Neural cell (in vitro differentiated cells): ENCODE measurements at regions not wholly inside any gene's neighbourhood (a gene's known extent, or its start where the extent isn't known, plus 50 kb on each side); places are given as distances from the start of the nearest gene placed in this dataset.

Source experiments
- H2AFZ ChIP-seq: fragments of 200-600, 300-800 bp; sonication (generic), shearing (Covaris generic); 2 replicates; pipeline ENCODE4 v1.6.0; 2014; ENCODE audit warnings: low read depth, mild to moderate bottlenecking, antibody characterized with exemption, low read length, moderate library complexity
- H3F3A ChIP-seq: fragments of 200-600 bp; shearing (Covaris generic); 2 replicates; pipeline ENCODE4 v1.6.1; 2016; ENCODE audit warnings: mild to moderate bottlenecking, moderate library complexity, mixed read lengths, antibody characterized with exemption, low read length; ENCODE audit not compliant: insufficient read depth, poor library complexity, severe bottlenecking
- H3K27ac ChIP-seq: fragments of 200-600, 300-800 bp; sonication (generic), shearing (Covaris generic); 2 replicates; pipeline ENCODE4 v1.5.1; 2014; ENCODE audit warnings: mild to moderate bottlenecking, low read length, moderate library complexity
- H3K27me3 ChIP-seq: fragments of 300-800, 200-600 bp; sonication (generic), shearing (Covaris generic); 2 replicates; pipeline ENCODE4 v1.6.0; 2014; ENCODE audit warnings: mild to moderate bottlenecking, low read depth, low read length, moderate library complexity; ENCODE audit not compliant: insufficient read depth
- H3K36me3 ChIP-seq: fragments of 300-800, 200-600 bp; sonication (generic), shearing (Covaris generic); 2 replicates; pipeline ENCODE4 v1.5.1; 2014; ENCODE audit warnings: mild to moderate bottlenecking, antibody characterized with exemption, low read length, moderate library complexity; ENCODE audit not compliant: insufficient read depth
- H3K4me2 ChIP-seq: fragments of 300-800, 200-600 bp; sonication (generic), shearing (Covaris generic); 2 replicates; pipeline ENCODE4 v1.6.0; 2014; ENCODE audit warnings: mild to moderate bottlenecking, low read length
- H3K4me3 ChIP-seq: fragments of 300-800, 200-600 bp; sonication (generic), shearing (Covaris generic); 2 replicates; pipeline ENCODE4 v1.5.1; 2014; ENCODE audit warnings: mild to moderate bottlenecking, low read length, moderate library complexity
- H3K79me2 ChIP-seq: fragments of 200-600 bp; shearing (Covaris generic); replicated peaks from 2 replicates; pipeline ENCODE4 v1.6.0; 2014; ENCODE audit warnings: mild to moderate bottlenecking, low read length, moderate library complexity; ENCODE audit not compliant: insufficient read depth
- H3K9ac ChIP-seq: fragments of 300-800, 200-600 bp; sonication (generic), shearing (Covaris generic); 2 replicates; pipeline ENCODE4 v1.6.1; 2016; ENCODE audit warnings: mild to moderate bottlenecking, low read length, mixed read lengths
- H3K9me2 ChIP-seq: fragments of 200-600 bp; shearing (Covaris generic); 2 replicates; pipeline ENCODE4 v1.6.1; 2016; ENCODE audit warnings: mild to moderate bottlenecking, low read length, mixed read lengths; ENCODE audit not compliant: insufficient read depth
- H3K9me3 ChIP-seq: fragments of 200-600, 300-800 bp; sonication (generic), shearing (Covaris generic); 2 replicates; pipeline ENCODE4 v1.6.1; 2016; ENCODE audit warnings: mild to moderate bottlenecking, mixed run types, low read length, moderate library complexity, mixed read lengths
- H4K20me1 ChIP-seq: fragments of 200-600 bp; shearing (Covaris generic); 2 replicates; pipeline ENCODE4 v1.6.1; 2016; ENCODE audit warnings: mild to moderate bottlenecking, mixed run types; ENCODE audit not compliant: insufficient read depth
- EP300 ChIP-seq: fragments of 450-650 bp; conservative IDR thresholded peaks from 2 replicates; pipeline ENCODE4 v1.6.1; 2014; ENCODE audit warnings: antibody characterized with exemption, mild to moderate bottlenecking, moderate library complexity; ENCODE audit not compliant: poor library complexity, severe bottlenecking
- EZH2 ChIP-seq: fragments of 200-600, 300-800 bp; shearing (Covaris generic), sonication (generic); IDR thresholded peaks from 2 replicates; pipeline ENCODE4 v1.6.1; 2014; ENCODE audit warnings: antibody characterized with exemption, low read length, borderline replicate concordance, mild to moderate bottlenecking; ENCODE audit not compliant: insufficient read depth, poor library complexity, severe bottlenecking
- POLR2AphosphoS5 ChIP-seq: IDR thresholded peaks from 2 replicates; pipeline ENCODE4 v1.6.1; 2012
- RAD21 ChIP-seq: fragments of 450-650 bp; conservative IDR thresholded peaks from 2 replicates; pipeline ENCODE4 v1.6.1; 2014; ENCODE audit warnings: antibody characterized with exemption, mild to moderate bottlenecking, moderate library complexity
- SMC3 ChIP-seq: fragments of 450-650 bp; conservative IDR thresholded peaks from 2 replicates; pipeline ENCODE4 v1.6.1; 2014; ENCODE audit warnings: antibody characterized with exemption, mild to moderate bottlenecking, moderate library complexity; ENCODE audit not compliant: poor library complexity
- TF ChIP-seq, protein P1 (sequence below): IDR thresholded peaks from 2 replicates; pipeline ENCODE4 v1.6.1; 2012; ENCODE audit warnings: borderline replicate concordance
- TF ChIP-seq, protein P2 (sequence below): fragments of 450-650 bp; IDR thresholded peaks from 2 replicates; pipeline ENCODE4 v1.5.1; 2014; ENCODE audit warnings: antibody characterized with exemption, mild to moderate bottlenecking, moderate library complexity; ENCODE audit not compliant: poor library complexity, severe bottlenecking

DNA sequence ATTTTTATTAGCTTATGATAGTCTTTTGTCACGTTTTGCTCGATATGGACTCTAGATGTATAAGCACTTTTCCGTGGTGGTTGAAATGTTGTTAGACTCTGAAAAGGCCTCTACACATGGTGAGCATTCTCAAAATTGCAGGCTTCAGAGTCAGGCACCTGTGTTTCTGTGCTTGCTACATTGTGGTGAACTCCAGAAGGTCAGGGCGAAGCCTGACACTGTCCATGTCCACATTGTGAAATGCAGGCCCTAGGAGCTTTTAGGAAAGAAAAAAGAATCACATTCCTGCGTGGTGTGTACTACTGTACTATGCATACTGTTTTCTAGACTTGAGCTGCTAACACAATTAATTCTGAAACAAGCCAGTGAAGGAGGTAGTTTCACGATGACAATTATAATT, 86.3 kb downstream of the HS3ST1 start:
- H3K27ac ChIP-seq = no peak overlapping the region
- no peak overlapping the region for H3K4me2 ChIP-seq
- H3K36me3 ChIP-seq = no peaks in the 10 kb centered on the region
- TF ChIP-seq POLR2AphosphoS5 (no peak), EP300 (no peak), SMC3 (no peak)
- TF ChIP-seq, protein P1, sequence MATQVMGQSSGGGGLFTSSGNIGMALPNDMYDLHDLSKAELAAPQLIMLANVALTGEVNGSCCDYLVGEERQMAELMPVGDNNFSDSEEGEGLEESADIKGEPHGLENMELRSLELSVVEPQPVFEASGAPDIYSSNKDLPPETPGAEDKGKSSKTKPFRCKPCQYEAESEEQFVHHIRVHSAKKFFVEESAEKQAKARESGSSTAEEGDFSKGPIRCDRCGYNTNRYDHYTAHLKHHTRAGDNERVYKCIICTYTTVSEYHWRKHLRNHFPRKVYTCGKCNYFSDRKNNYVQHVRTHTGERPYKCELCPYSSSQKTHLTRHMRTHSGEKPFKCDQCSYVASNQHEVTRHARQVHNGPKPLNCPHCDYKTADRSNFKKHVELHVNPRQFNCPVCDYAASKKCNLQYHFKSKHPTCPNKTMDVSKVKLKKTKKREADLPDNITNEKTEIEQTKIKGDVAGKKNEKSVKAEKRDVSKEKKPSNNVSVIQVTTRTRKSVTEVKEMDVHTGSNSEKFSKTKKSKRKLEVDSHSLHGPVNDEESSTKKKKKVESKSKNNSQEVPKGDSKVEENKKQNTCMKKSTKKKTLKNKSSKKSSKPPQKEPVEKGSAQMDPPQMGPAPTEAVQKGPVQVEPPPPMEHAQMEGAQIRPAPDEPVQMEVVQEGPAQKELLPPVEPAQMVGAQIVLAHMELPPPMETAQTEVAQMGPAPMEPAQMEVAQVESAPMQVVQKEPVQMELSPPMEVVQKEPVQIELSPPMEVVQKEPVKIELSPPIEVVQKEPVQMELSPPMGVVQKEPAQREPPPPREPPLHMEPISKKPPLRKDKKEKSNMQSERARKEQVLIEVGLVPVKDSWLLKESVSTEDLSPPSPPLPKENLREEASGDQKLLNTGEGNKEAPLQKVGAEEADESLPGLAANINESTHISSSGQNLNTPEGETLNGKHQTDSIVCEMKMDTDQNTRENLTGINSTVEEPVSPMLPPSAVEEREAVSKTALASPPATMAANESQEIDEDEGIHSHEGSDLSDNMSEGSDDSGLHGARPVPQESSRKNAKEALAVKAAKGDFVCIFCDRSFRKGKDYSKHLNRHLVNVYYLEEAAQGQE = no peak
- TF ChIP-seq, protein P2, sequence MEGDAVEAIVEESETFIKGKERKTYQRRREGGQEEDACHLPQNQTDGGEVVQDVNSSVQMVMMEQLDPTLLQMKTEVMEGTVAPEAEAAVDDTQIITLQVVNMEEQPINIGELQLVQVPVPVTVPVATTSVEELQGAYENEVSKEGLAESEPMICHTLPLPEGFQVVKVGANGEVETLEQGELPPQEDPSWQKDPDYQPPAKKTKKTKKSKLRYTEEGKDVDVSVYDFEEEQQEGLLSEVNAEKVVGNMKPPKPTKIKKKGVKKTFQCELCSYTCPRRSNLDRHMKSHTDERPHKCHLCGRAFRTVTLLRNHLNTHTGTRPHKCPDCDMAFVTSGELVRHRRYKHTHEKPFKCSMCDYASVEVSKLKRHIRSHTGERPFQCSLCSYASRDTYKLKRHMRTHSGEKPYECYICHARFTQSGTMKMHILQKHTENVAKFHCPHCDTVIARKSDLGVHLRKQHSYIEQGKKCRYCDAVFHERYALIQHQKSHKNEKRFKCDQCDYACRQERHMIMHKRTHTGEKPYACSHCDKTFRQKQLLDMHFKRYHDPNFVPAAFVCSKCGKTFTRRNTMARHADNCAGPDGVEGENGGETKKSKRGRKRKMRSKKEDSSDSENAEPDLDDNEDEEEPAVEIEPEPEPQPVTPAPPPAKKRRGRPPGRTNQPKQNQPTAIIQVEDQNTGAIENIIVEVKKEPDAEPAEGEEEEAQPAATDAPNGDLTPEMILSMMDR = no peak
- no peaks in the 10 kb centered on the region for H3K79me2 ChIP-seq
- H3K27me3 ChIP-seq = no peaks in the 10 kb centered on the region
- H3K9me2 ChIP-seq = no peaks in the 10 kb centered on the region
- H4K20me1 ChIP-seq = no peaks in the 10 kb centered on the region
- no peaks in the 10 kb centered on the region for H3F3A ChIP-seq
- H3K9me3 ChIP-seq = no peaks in the 10 kb centered on the region
- H3K4me3 ChIP-seq = no peak overlapping the region
- H2AFZ ChIP-seq = no peak overlapping the region
- no peak overlapping the region for H3K9ac ChIP-seq

DNA sequence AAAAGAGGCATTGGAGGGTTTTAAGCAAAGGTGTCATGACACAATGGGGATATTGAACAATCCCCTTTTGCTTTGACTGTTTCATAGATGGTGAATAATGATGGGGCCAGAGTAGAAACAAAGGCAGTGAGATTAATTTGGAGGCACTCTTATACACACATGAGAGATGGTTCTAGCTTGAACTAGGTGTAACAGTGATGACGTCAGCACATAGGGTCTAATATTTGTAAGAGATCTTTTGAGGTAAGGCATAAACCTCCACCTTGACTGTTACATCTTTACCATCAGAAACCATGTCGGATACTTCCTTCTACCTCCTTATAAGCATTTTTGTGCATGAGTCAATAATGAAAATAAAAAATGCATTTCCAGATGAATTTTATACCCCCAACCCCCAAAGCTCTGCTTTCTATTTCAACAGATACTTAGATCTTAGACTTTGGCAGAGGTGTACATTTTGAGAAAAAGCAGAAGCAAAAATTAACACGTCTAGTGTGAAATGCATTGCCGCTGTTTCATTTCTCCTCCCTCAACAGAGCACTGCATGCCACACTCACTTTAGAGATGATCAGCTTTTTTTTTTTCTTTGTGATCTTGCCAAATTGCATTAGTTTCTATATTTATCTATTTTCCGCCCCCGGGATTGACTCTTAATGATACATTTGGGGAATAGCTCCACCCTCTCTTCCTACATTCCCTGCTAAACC, 87.2 kb downstream of the HS3ST1 start:
- Histone ChIP-seq H2AFZ (no peak overlapping the region), H3K9me2 (no peaks in the 10 kb centered on the region), H4K20me1 (no peaks in the 10 kb centered on the region), H3F3A (no peaks in the 10 kb centered on the region), H3K36me3 (no peaks in the 10 kb centered on the region), H3K9me3 (no peaks in the 10 kb centered on the region), H3K4me3 (no peak overlapping the region), H3K27ac (no peak overlapping the region), H3K27me3 (no peaks in the 10 kb centered on the region), H3K9ac (no peak overlapping the region), H3K4me2 (no peak overlapping the region), H3K79me2 (no peaks in the 10 kb centered on the region)
- TF ChIP-seq, protein P1 = no peak
- TF ChIP-seq POLR2AphosphoS5 (no peak), RAD21 (no peak), EZH2 (no peak)
- TF ChIP-seq, protein P2 = no peak
